Prostate gland (tissue), 2 donors: ENCODE measurements at regions not wholly inside any gene's neighbourhood (a gene's known extent, or its start where the extent isn't known, plus 50 kb on each side); places are given as distances from the start of the nearest gene placed in this dataset.

Source experiments
- DNase-seq: peaks from one replicate; pipeline ENCODE4 v3.0.0-alpha.2; 2019; ENCODE audit warnings: low spot score
- H3K27ac ChIP-seq, 2 donors: fragments of 200-600 bp; sonication (generic); 2 replicates each; pipeline ENCODE4 v1.5.1; 2017 to 2019
- H3K27me3 ChIP-seq: fragments of 200-600 bp; sonication (generic); replicated peaks from 2 replicates; pipeline ENCODE4 v1.5.1; 2019; ENCODE audit not compliant: insufficient read depth
- H3K36me3 ChIP-seq, 2 donors: fragments of 200-600 bp; sonication (generic); 1 replicate in 1 of 2; 2 replicates in 1 of 2; pipeline versions ENCODE4 v1.5.1 to v1.8.1; 2017 to 2019
- H3K4me1 ChIP-seq: fragments of 200-600 bp; sonication (generic); replicated peaks from 2 replicates; pipeline ENCODE4 v1.5.1; 2019
- H3K4me3 ChIP-seq, 2 donors: fragments of 200-600 bp; sonication (generic); 2 replicates each; pipeline ENCODE4 v1.5.1; 2017 to 2019
- H3K9me3 ChIP-seq: fragments of 200-600 bp; sonication (generic); 2 replicates; pipeline ENCODE4 v1.5.1; 2017
- CTCF ChIP-seq, 4 experiments: fragments of 200-600 bp in 2 of 4; fragments of 450-650 bp in 2 of 4; sonication (generic) in 2 of 4; IDR thresholded peaks; 1 replicate in 3 of 4; 2 replicates in 1 of 4; pipeline ENCODE4 v1.5.1; 2016 to 2019; ENCODE audit warnings: antibody characterized with exemption in 4 of 4, mild to moderate bottlenecking in 2 of 4, moderate library complexity in 2 of 4
- POLR2A ChIP-seq: fragments of 450-650 bp; IDR thresholded peaks from one replicate; pipeline ENCODE4 v1.6.1; 2016; ENCODE audit warnings: antibody characterized with exemption, mild to moderate bottlenecking
- POLR2AphosphoS5 ChIP-seq: sonication (generic); formaldehyde crosslinking; IDR thresholded peaks from one replicate; pipeline ENCODE4 v1.6.1; 2017; ENCODE audit warnings: antibody characterized with exemption
- WGBS: methylation state at CpG from one replicate; pipeline ENCODE4 v1.1.5; 2018; 5-methylcytosine and 5-hydroxymethylcytosine counted together
- intact Hi-C: fragments of 100-400 bp; cut with DNase I; formaldehyde crosslinking; loops from one replicate; pipeline ENCODE4 v1.14.2; 2022

- Histone ChIP-seq H3K27ac (no peak overlapping the region), H3K9me3 (no peaks in the 10 kb centered on the region), H3K36me3 (no peaks in the 10 kb centered on the region), H3K27me3 (no peaks in the 10 kb centered on the region), H3K4me1 (no peaks in the 10 kb centered on the region), H3K4me3 (no peak overlapping the region)
- 18% methylated on average over 1 of the region's 1 CpG for WGBS
- TF ChIP-seq POLR2AphosphoS5 (no peak), CTCF (IDR thresholded peaks at IDR 0.05) (no peak), POLR2A (no peak)
- intact Hi-C loops: no loop called here
- no peak for DNase-seq
Observed at GRCh38 chr4:186875476-186875875, 151.8 kb upstream of the FAT1 start.

- Histone ChIP-seq H3K4me3 (no peak overlapping the region), H3K36me3 (no peaks in the 10 kb centered on the region), H3K4me1 (no peaks in the 10 kb centered on the region), H3K27ac (no peak overlapping the region), H3K9me3 (no peaks in the 10 kb centered on the region), H3K27me3 (no peaks in the 10 kb centered on the region)
- no peak for DNase-seq
- TF ChIP-seq POLR2A: no peak
- no peak for TF ChIP-seq CTCF (IDR thresholded peaks at IDR 0.05)
- TF ChIP-seq POLR2AphosphoS5: no peak
- intact Hi-C loops: no loop called here
- 85% methylated on average over 6 of the region's 6 CpGs for WGBS
Observed at GRCh38 chr4:186876961-186877626, 153.4 kb upstream of the FAT1 start.

- H3K27ac ChIP-seq: no peak overlapping the region
- no peaks in the 10 kb centered on the region for H3K36me3 ChIP-seq
- intact Hi-C loops: no loop called here
- no peak for DNase-seq
- H3K9me3 ChIP-seq: no peaks in the 10 kb centered on the region
- no peaks in the 10 kb centered on the region for H3K4me1 ChIP-seq
- no peaks in the 10 kb centered on the region for H3K27me3 ChIP-seq
- no peak overlapping the region for H3K4me3 ChIP-seq
- WGBS: 75% methylated on average over 2 of the region's 2 CpGs
- TF ChIP-seq POLR2AphosphoS5: no peak
- TF ChIP-seq POLR2A: no peak
- TF ChIP-seq CTCF (IDR thresholded peaks at IDR 0.05): no peak
Observed at GRCh38 chr4:186878203-186878776, 154.6 kb upstream of the FAT1 start.

- H3K36me3 ChIP-seq: no peaks in the 10 kb centered on the region
- intact Hi-C loops: no loop called here
- TF ChIP-seq POLR2A: no peak
- TF ChIP-seq POLR2AphosphoS5: no peak
- no peak for TF ChIP-seq CTCF (IDR thresholded peaks at IDR 0.05)
- no peak for DNase-seq
- 61% methylated on average over 3 of the region's 3 CpGs for WGBS
- no peak overlapping the region for H3K4me3 ChIP-seq
- no peaks in the 10 kb centered on the region for H3K4me1 ChIP-seq
- H3K27ac ChIP-seq: no peak overlapping the region
- H3K9me3 ChIP-seq: no peaks in the 10 kb centered on the region
- no peaks in the 10 kb centered on the region for H3K27me3 ChIP-seq
Observed at GRCh38 chr4:186881521-186882220, 158.0 kb upstream of the FAT1 start.

- intact Hi-C loops: no loop called here
- Histone ChIP-seq H3K27me3 (no peaks in the 10 kb centered on the region), H3K9me3 (no peaks in the 10 kb centered on the region), H3K4me3 (no peak overlapping the region), H3K27ac (no peak overlapping the region), H3K36me3 (no peaks in the 10 kb centered on the region), H3K4me1 (no peaks in the 10 kb centered on the region)
- TF ChIP-seq POLR2A (no peak), POLR2AphosphoS5 (no peak)
- DNase-seq: no peak
- WGBS: 83% methylated on average over 1 of the region's 1 CpG
Observed at GRCh38 chr4:186882293-186882692, 158.6 kb upstream of the FAT1 start.
